GM13977 (cell line): ENCODE measurements at regions not wholly inside any gene's neighbourhood (a gene's known extent, or its start where the extent isn't known, plus 50 kb on each side); places are given as distances from the start of the nearest gene placed in this dataset.

ENCODE experiments used
- DNase-seq: peaks from one replicate; pipeline ENCODE4 v3.0.0; 2012; ENCODE audit warnings: low spot score
- in situ Hi-C: fragments of 300-500 bp; cut with MboI; formaldehyde crosslinking; loops from one replicate; pipeline ENCODE4 v1.12.0; 2022; ENCODE audit warnings: low sequenced_read_pairs, low pct_unique_long_range_greater_than_20kb, mixed read lengths, inconsistent platforms; ENCODE audit not compliant: unreplicated experiment
- TF ChIP-seq, protein P1 (sequence below): IDR thresholded peaks from 2 replicates; pipeline ENCODE4 v1.5.1; 2012; ENCODE audit warnings: mild to moderate bottlenecking, control low read depth; ENCODE audit not compliant: insufficient read depth; ENCODE audit errors: extremely low read depth, missing control alignments

GRCh38 chr17:79233916-79234551 lies 159.4 kb downstream of the ENGASE start:
- in situ Hi-C loops, result no loop called here
- TF ChIP-seq, protein P1, sequence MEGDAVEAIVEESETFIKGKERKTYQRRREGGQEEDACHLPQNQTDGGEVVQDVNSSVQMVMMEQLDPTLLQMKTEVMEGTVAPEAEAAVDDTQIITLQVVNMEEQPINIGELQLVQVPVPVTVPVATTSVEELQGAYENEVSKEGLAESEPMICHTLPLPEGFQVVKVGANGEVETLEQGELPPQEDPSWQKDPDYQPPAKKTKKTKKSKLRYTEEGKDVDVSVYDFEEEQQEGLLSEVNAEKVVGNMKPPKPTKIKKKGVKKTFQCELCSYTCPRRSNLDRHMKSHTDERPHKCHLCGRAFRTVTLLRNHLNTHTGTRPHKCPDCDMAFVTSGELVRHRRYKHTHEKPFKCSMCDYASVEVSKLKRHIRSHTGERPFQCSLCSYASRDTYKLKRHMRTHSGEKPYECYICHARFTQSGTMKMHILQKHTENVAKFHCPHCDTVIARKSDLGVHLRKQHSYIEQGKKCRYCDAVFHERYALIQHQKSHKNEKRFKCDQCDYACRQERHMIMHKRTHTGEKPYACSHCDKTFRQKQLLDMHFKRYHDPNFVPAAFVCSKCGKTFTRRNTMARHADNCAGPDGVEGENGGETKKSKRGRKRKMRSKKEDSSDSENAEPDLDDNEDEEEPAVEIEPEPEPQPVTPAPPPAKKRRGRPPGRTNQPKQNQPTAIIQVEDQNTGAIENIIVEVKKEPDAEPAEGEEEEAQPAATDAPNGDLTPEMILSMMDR, result no peak
- no peak for DNase-seq

GRCh38 chr17:79232957-79233356 lies 158.3 kb downstream of the ENGASE start:
- in situ Hi-C loops, result no loop called here
- TF ChIP-seq, protein P1, result no peak

DNA sequence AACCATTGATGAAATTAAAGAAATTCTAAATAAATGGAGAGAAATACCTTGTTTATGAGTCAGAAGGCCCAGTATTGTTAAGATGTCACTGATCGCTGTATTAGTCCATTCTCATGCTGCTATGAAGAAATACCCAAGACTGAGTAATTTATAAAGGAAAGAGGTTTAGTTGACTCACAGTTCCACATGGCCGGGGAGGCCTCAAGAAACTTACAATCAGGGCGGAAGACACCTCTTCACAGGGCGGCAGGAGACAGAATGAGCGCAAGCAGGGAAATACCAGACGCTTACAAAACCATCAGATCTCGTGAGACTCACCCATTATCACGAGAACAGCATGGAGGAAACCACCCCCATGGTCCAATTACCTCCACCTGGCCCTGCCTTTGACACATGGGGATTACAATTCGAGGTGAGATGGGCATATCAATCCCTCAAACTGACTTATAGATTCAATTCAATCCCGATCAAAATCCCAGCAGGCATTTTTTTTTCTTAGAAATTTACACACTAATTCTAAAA lies 157.2 kb downstream of the ENGASE start:
- TF ChIP-seq, protein P1, result no peak
- DNase-seq, result no peak
- in situ Hi-C loops, result no loop called here

More at GRCh38 chr17:79232957-79233356, 158.3 kb downstream of the ENGASE start:
- no peak for DNase-seq

GRCh38 chr17:79230576-79230975 lies 156.0 kb downstream of the ENGASE start:
- TF ChIP-seq, protein P1, result no peak
- in situ Hi-C loops, result no loop called here
- DNase-seq, result no peak

- in situ Hi-C loops, result no loop called here
- DNase-seq, result no peak
Observed at GRCh38 chr17:79226037-79226436, 151.4 kb downstream of the ENGASE start.

DNA sequence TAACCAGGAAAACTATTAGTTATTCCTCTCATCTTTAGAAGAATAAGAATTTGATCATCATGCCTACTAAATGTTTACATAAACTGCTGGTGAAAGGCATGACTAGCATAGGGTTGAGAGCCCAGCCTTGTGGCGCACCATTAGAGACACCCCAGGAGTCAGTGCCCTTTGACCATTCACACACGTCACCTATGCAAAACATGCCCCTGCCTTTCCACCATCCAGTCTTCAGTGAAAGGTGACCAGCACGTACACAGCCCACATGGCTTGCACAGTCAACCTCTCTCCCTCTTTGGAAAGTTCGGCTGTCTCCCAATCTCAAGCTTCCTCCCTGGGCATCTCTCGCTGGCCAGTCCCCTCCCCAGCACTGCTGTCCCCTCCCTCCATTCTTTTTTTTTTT lies 150.3 kb downstream of the ENGASE start:
- no peak for DNase-seq
- in situ Hi-C loops, result no loop called here
- TF ChIP-seq, protein P1, result no peak

More at GRCh38 chr17:79226037-79226436, 151.4 kb downstream of the ENGASE start:
- TF ChIP-seq, protein P1, result no peak

DNA sequence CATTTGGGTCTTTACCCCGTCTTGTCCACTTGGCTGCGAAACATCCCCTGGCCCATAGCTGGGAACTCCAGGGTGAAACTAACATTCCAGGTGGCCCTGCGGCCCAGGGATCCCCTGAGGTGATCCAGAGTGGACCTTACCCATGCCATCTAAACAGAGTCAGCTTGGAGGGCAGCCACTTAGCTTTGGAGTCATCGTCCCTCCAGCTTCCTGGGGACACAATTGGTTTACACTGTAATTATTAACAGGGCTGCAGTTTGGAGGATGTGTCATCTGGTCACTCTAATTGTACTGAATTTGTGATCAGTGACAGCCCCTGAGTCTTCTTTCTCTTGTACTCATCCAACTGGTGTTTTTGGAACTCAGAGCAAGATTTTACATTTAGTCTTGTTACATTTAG lies 149.9 kb downstream of the ENGASE start:
- in situ Hi-C loops, result no loop called here
- TF ChIP-seq, protein P1, result no peak
- DNase-seq, result no peak
